HL-60 (cell line): ENCODE measurements at regions not wholly inside any gene's neighbourhood (a gene's known extent, or its start where the extent isn't known, plus 50 kb on each side); places are given as distances from the start of the nearest gene placed in this dataset.

Source experiments
- DNase-seq, 2 experiments: peaks; one replicate each; pipeline ENCODE4 v3.0.0-alpha.2; 2010 to 2020; ENCODE audit warnings: low read depth in 1 of 2, low spot score in 1 of 2
- H3K27ac ChIP-seq: fragments of 250-450 bp; sonication (Bioruptor Pico); replicated peaks from 2 replicates; pipeline ENCODE4 v1.5.1; 2020; ENCODE audit warnings: mild to moderate bottlenecking, moderate library complexity
- H3K27me3 ChIP-seq: fragments of 250-450 bp; sonication (Bioruptor Pico); 2 replicates; pipeline ENCODE4 v1.5.1; 2021; ENCODE audit warnings: mild to moderate bottlenecking, moderate library complexity; ENCODE audit not compliant: insufficient read depth, poor library complexity, severe bottlenecking
- H3K4me3 ChIP-seq: replicated peaks from 2 replicates; pipeline ENCODE4 v1.5.1; 2011; ENCODE audit warnings: mild to moderate bottlenecking, control low read depth, low read length; ENCODE audit not compliant: insufficient read depth
- GABPA ChIP-seq: IDR thresholded peaks from 2 replicates; pipeline ENCODE4 v1.6.1; 2012; ENCODE audit warnings: low read depth
- POLR2AphosphoS5 ChIP-seq: IDR thresholded peaks from 2 replicates; pipeline ENCODE4 v1.6.1; 2012; ENCODE audit warnings: low read depth
- SPI1 ChIP-seq: IDR thresholded peaks from 2 replicates; pipeline ENCODE4 v1.6.1; 2012; ENCODE audit warnings: low read depth, mild to moderate bottlenecking, borderline replicate concordance
- TF ChIP-seq, protein P1 (sequence below): IDR thresholded peaks from 2 replicates; pipeline ENCODE4 v1.6.1; 2012; ENCODE audit warnings: low read depth; ENCODE audit not compliant: insufficient replicate concordance
- TF ChIP-seq, protein P2 (sequence below): IDR thresholded peaks from one replicate; pipeline ENCODE4 v1.5.1; 2011; ENCODE audit warnings: low read length, control low read depth, inconsistent platforms; ENCODE audit not compliant: insufficient read depth

DNA sequence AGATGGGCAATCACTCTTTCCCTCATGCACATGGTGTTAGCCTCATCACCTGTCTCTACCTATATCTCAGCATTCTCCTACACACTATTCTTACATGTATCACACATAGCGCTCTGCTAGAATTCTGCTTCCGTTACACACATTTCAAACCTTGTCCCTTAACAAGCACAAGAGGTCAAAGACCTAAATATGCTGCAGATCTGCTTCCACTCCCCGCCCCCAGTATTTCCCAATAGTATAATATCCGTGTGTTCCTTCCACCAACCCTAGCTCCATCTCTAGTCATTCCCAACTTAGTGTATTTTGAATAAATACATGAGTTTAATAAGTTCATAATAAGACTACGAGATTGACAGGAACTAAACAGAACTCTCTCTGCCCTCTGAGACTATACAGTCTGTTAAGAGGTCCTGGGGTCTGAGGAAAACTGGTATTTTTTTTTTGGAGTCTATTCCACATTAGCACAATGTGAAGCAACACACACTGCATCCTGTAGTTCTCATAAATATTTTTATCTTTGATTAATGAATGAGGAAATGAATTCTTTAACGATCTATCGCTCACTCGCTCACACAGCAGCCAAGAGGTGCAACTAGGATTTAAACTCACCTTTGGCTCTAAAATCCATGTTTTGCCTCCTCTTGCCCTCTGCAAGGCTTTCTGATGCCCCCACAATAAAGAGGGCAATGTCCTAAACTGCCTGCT is 491.6 kb downstream of the QKI start:
- Histone ChIP-seq H3K4me3 (no peak overlapping the region), H3K27me3 (no peaks in the 10 kb centered on the region), H3K27ac (no peak overlapping the region)
- TF ChIP-seq, protein P1, sequence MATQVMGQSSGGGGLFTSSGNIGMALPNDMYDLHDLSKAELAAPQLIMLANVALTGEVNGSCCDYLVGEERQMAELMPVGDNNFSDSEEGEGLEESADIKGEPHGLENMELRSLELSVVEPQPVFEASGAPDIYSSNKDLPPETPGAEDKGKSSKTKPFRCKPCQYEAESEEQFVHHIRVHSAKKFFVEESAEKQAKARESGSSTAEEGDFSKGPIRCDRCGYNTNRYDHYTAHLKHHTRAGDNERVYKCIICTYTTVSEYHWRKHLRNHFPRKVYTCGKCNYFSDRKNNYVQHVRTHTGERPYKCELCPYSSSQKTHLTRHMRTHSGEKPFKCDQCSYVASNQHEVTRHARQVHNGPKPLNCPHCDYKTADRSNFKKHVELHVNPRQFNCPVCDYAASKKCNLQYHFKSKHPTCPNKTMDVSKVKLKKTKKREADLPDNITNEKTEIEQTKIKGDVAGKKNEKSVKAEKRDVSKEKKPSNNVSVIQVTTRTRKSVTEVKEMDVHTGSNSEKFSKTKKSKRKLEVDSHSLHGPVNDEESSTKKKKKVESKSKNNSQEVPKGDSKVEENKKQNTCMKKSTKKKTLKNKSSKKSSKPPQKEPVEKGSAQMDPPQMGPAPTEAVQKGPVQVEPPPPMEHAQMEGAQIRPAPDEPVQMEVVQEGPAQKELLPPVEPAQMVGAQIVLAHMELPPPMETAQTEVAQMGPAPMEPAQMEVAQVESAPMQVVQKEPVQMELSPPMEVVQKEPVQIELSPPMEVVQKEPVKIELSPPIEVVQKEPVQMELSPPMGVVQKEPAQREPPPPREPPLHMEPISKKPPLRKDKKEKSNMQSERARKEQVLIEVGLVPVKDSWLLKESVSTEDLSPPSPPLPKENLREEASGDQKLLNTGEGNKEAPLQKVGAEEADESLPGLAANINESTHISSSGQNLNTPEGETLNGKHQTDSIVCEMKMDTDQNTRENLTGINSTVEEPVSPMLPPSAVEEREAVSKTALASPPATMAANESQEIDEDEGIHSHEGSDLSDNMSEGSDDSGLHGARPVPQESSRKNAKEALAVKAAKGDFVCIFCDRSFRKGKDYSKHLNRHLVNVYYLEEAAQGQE = no peak
- TF ChIP-seq SPI1 = no peak
- no peak for DNase-seq

GRCh38 chr6:163904186-163904585 is 489.7 kb downstream of the QKI start:
- no peaks in the 10 kb centered on the region for H3K27me3 ChIP-seq
- no peak for DNase-seq
- H3K27ac ChIP-seq = no peak overlapping the region
- no peak overlapping the region for H3K4me3 ChIP-seq
- TF ChIP-seq SPI1 = no peak
- TF ChIP-seq, protein P1 = no peak
- no peak for TF ChIP-seq GABPA
- TF ChIP-seq POLR2AphosphoS5 = no peak
- TF ChIP-seq, protein P2, sequence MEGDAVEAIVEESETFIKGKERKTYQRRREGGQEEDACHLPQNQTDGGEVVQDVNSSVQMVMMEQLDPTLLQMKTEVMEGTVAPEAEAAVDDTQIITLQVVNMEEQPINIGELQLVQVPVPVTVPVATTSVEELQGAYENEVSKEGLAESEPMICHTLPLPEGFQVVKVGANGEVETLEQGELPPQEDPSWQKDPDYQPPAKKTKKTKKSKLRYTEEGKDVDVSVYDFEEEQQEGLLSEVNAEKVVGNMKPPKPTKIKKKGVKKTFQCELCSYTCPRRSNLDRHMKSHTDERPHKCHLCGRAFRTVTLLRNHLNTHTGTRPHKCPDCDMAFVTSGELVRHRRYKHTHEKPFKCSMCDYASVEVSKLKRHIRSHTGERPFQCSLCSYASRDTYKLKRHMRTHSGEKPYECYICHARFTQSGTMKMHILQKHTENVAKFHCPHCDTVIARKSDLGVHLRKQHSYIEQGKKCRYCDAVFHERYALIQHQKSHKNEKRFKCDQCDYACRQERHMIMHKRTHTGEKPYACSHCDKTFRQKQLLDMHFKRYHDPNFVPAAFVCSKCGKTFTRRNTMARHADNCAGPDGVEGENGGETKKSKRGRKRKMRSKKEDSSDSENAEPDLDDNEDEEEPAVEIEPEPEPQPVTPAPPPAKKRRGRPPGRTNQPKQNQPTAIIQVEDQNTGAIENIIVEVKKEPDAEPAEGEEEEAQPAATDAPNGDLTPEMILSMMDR = no peak

DNA sequence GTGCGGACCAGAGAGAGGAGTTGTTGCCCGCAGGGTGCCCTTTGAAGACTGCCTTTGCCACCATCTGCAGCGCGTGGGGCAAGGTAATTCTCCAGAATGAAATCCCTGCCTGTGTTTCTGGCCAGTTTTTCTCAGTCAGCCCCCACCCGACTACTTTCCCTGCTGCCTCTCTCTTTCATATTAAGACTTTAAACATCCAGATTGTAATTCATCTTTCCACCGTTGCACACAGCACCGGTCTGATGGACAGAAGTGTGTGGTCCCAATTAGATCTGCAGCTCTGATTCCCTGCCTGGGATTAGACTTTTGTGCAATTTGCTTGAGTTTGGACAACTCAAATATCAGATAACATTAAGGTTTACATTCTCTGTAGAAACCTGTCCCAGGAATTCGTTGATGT is 489.0 kb downstream of the QKI start:
- no peak for TF ChIP-seq SPI1
- no peak for TF ChIP-seq POLR2AphosphoS5
- no peak for TF ChIP-seq GABPA
- TF ChIP-seq, protein P2 = no peak
- TF ChIP-seq, protein P1 = no peak
- Histone ChIP-seq H3K27me3 (no peaks in the 10 kb centered on the region), H3K4me3 (no peak overlapping the region), H3K27ac (no peak overlapping the region)
- no peak for DNase-seq
